RWPE1 (cell line): ENCODE measurements at regions not wholly inside any gene's neighbourhood (a gene's known extent, or its start where the extent isn't known, plus 50 kb on each side); places are given as distances from the start of the nearest gene placed in this dataset.

Experiments used
- CTCF ChIA-PET: fragments of 350-600 bp; sonication (Branson Sonifier 250); formaldehyde crosslinking; extraction: SDS; loops from one replicate; lab custom pipeline; 2021; lab: Yijun Ruan, JAX
- POLR2A ChIA-PET: fragments of 400-600 bp; formaldehyde crosslinking; extraction: SDS; loops from one replicate; lab custom pipeline; 2020; ENCODE audit warnings: antibody characterized with exemption; ENCODE audit not compliant: low non-redundant PET; lab: Yijun Ruan, JAX
- DNase-seq: peaks from one replicate; pipeline ENCODE4 v3.0.0; 2012; ENCODE audit warnings: low spot score
- H3K27ac ChIP-seq: fragments of 450-650 bp; 2 replicates; pipeline ENCODE4 v1.5.1; 2017
- CTCF ChIP-seq: fragments of 450-650 bp; conservative IDR thresholded peaks from 2 replicates; pipeline ENCODE4 v1.5.1; 2017; ENCODE audit warnings: low read depth, mild to moderate bottlenecking

DNA sequence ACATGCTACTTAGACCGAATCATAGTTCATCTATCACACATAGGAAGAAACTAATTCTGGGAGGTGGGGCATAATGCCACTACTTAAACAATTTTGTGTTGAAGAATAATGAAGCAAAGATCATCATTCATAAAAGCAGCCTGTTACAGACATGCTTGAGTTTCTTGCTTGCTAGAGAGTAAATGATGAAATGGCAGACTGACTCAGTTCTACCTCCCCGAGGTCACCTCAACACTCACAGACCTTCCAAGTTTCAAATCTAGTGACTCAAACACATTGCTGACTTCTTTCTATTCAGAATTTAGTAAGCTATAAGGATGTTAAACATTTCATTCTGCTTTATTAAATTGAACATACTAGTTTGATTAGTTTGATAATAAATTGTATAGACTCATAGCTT, 636.5 kb upstream of the FRG1 start:
- H3K27ac ChIP-seq = no peak overlapping the region
- no peak for DNase-seq
- ChIA-PET POLR2A (no interaction called here), CTCF (no interaction called here)
- TF ChIP-seq CTCF = no peak

GRCh38 chr4:189304809-189305208, 635.9 kb upstream of the FRG1 start:
- DNase-seq = no peak
- no peak overlapping the region for H3K27ac ChIP-seq
- ChIA-PET CTCF (no interaction called here), POLR2A (no interaction called here)
- no peak for TF ChIP-seq CTCF

DNA sequence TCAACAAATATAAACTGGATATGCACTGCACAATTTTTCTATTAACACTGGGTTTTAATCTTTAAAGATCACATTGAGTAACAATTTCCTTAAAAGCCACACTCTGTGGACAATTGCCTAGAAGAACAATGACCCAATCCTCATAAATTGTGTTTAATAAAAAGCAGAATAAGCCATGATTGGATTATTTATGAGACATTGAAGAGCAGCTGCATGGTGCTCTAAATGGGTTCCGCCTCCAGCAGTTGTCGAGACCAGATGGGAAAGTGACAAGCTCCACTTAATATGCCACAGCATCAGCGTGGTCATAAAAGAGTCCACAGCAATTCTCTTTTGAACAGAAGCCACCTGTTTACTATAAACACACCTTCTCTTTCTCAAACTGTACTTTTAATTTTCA, 635.2 kb upstream of the FRG1 start:
- H3K27ac ChIP-seq = no peak overlapping the region
- CTCF ChIA-PET = interaction anchor here (0.7 kb wide), 1 partner anchor 462 kb away, joined by 3 read pairs; no protein-coding TSS in a partner anchor
- no peak for TF ChIP-seq CTCF
- DNase-seq = no peak
- POLR2A ChIA-PET = no interaction called here

DNA sequence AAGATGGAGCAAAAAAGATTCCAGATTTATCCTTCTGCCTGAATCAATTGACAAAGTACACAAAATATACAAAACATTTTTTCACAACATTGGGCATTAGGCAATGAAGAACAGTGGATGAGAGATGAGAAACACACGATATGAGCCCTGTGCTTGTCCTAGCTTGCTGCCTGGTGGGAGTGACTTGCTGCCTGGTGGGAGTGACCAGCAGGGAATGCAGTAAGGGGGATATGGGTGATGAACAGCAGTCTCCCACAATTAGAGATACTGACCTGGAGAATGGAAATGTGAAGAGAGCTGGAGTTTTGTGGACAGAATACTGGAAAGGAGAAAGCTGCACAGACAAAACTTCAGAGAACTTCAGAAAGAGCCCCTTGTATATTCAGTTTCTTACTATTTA, 629.4 kb upstream of the FRG1 start:
- TF ChIP-seq CTCF = no peak
- ChIA-PET POLR2A (no interaction called here), CTCF (interaction anchor here (0.6 kb wide), 1 partner anchor 301 kb away, joined by 3 read pairs; no protein-coding TSS in a partner anchor)
- no peak overlapping the region for H3K27ac ChIP-seq
- DNase-seq = no peak

- DNase-seq = no peak
- ChIA-PET CTCF (no interaction called here), POLR2A (no interaction called here)
- no peak for TF ChIP-seq CTCF
- H3K27ac ChIP-seq = no peak overlapping the region
Measured at GRCh38 chr4:189313064-189313463, 627.6 kb upstream of the FRG1 start.

DNA sequence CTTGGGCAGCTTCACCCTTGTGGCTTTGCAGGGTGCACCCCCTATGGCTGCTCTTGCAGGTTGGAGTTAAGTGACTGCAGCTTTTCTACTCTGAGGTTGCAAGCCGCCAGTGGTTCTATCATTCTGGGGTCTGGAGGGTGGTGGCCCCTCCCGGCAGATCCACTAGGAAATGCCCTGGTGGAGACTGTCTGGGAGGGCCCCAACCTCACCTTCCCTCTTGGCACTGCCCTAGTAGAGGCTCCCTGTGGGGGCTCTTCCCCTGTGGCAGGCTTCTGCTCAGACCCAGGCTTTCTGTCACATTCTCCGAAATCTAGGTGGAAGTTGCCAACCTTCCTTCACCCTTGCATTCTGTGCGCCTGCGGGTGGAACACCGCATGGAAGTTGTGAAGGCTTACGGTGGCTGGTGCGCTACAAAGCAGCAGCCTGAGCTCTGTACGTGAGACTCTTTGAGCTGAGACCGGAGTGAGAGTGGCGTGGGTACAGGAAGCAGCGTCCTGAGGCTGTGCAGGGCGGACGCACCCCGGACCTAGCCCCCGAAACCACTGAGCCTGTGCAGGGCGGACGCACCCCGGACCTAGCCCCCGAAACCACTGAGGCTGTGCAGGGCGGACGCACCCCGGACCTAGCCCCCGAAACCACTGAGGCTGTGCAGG, 626.7 kb upstream of the FRG1 start:
- no peak for DNase-seq
- POLR2A ChIA-PET = no interaction called here
- no peak for TF ChIP-seq CTCF
- H3K27ac ChIP-seq = no peak overlapping the region
- CTCF ChIA-PET = no interaction called here
